Esophagus squamous epithelium (tissue), 4 donors: ENCODE measurements at regions not wholly inside any gene's neighbourhood (a gene's known extent, or its start where the extent isn't known, plus 50 kb on each side); places are given as distances from the start of the nearest gene placed in this dataset.

Experiments
- POLR2A ChIP-seq, 4 donors: fragments of 450-650 bp; IDR thresholded peaks; one replicate each; pipeline ENCODE4 v1.6.1; 2017; ENCODE audit warnings: antibody characterized with exemption in 4 of 4, mild to moderate bottlenecking in 4 of 4, moderate library complexity in 3 of 4
- TF ChIP-seq, protein P1 (sequence below), 6 experiments: fragments of 450-650 bp in 4 of 6; fragments of 200-600 bp in 2 of 6; sonication (generic) in 2 of 6; IDR thresholded peaks; one replicate each; pipeline ENCODE4 v1.5.1; 2016 to 2019; ENCODE audit warnings: antibody characterized with exemption in 6 of 6, mild to moderate bottlenecking in 4 of 6, moderate library complexity in 4 of 6

DNA sequence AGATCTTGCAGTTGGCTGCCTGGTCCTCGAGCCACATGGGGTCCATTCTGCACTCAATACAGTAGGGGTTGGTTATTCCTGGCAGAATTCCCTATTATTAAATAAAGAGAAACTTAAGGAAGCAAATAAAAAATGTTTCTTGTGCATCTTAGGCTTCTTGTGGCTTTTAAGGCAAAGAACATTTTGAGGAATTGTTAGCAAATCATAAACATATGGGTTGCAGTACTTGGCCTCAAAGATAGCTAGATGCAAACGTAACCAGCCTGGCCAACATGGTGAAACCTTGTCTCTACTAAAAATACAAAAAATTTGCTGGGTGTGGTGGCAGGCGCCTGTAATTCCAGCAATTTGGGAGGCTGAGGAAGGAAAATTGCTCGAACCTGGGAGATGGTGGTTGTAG is 50.8 kb upstream of the KCNA5 start:
- TF ChIP-seq, protein P1, sequence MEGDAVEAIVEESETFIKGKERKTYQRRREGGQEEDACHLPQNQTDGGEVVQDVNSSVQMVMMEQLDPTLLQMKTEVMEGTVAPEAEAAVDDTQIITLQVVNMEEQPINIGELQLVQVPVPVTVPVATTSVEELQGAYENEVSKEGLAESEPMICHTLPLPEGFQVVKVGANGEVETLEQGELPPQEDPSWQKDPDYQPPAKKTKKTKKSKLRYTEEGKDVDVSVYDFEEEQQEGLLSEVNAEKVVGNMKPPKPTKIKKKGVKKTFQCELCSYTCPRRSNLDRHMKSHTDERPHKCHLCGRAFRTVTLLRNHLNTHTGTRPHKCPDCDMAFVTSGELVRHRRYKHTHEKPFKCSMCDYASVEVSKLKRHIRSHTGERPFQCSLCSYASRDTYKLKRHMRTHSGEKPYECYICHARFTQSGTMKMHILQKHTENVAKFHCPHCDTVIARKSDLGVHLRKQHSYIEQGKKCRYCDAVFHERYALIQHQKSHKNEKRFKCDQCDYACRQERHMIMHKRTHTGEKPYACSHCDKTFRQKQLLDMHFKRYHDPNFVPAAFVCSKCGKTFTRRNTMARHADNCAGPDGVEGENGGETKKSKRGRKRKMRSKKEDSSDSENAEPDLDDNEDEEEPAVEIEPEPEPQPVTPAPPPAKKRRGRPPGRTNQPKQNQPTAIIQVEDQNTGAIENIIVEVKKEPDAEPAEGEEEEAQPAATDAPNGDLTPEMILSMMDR (IDR thresholded peaks at IDR 0.05): no peak
- no peak for TF ChIP-seq POLR2A (IDR thresholded peaks at IDR 0.05)
